HepG2 (cell line): ENCODE measurements at regions not wholly inside any gene's neighbourhood (a gene's known extent, or its start where the extent isn't known, plus 50 kb on each side); places are given as distances from the start of the nearest gene placed in this dataset.

Experiments
- ATAC-seq: fragments of 200-7000 bp; cut with Tn5 transposase; 3 replicates; pipeline ENCODE4 v1.9.1; 2020; ENCODE audit warnings: mild to moderate bottlenecking, moderate library complexity
- BruUV-seq: library from RNA; stranded (reverse); fragments of 400-500 nt; replicated peaks from 2 replicates; lab custom pipeline; 2021; lab: Mats Ljungman, UMichigan
- CTCF ChIA-PET: fragments of 300-600 bp; formaldehyde crosslinking; extraction: SDS; loops from one replicate; lab custom pipeline; 2021; ENCODE audit warnings: low total read pairs, inconsistent platforms, low intra/inter-chr PET ratio; lab: Yijun Ruan, JAX
- POLR2A ChIA-PET: fragments of 350-600 bp; sonication (Branson Sonifier 250); formaldehyde crosslinking; loops from one replicate; lab custom pipeline; 2020; ENCODE audit warnings: antibody characterized with exemption, inconsistent platforms; lab: Yijun Ruan, JAX
- DNase-seq: peaks from one replicate; pipeline ENCODE4 v3.0.0-alpha.2; 2015; ENCODE audit warnings: low spot score
- FAIRE-seq: peaks from 3 replicates; lab custom pipeline; 2011; peaks lifted over from hg19 to GRCh38; lab: Jason Lieb, UNC
- H2AFZ ChIP-seq: one replicate; pipeline ENCODE4 v1.6.1; 2011; ENCODE audit warnings: low read length, inconsistent platforms
- H3K27ac ChIP-seq: fragments of 300-600 bp; 3 replicates; pipeline ENCODE4 v1.8.0; 2011; ENCODE audit warnings: mixed run types, mild to moderate bottlenecking, mixed read lengths, low read length, inconsistent platforms; ENCODE audit not compliant: insufficient read depth; ENCODE audit errors: extremely low read length
- H3K27me3 ChIP-seq, 2 experiments: fragments of 200-600 bp in 1 of 2; 2 replicates in 1 of 2; 3 replicates in 1 of 2; pipeline versions ENCODE4 v1.6.0 to v1.8.0; 2011; ENCODE audit warnings: low read length in 2 of 2, mild to moderate bottlenecking in 2 of 2, moderate library complexity in 2 of 2, inconsistent platforms in 1 of 2; ENCODE audit not compliant: insufficient read depth in 2 of 2, control insufficient read depth in 1 of 2
- H3K36me3 ChIP-seq, 2 experiments: fragments of 200-600 bp in 1 of 2; replicated peaks in 1 of 2; 2 replicates in 1 of 2; 3 replicates in 1 of 2; pipeline versions ENCODE4 v1.5.1 to v1.8.0; 2011; ENCODE audit warnings: low read length in 2 of 2, inconsistent platforms in 1 of 2; ENCODE audit not compliant: insufficient read depth in 2 of 2, control insufficient read depth in 1 of 2
- H3K4me1 ChIP-seq: 2 replicates; pipeline ENCODE4 v1.5.1; 2012; ENCODE audit warnings: low read length, inconsistent platforms; ENCODE audit not compliant: insufficient read depth
- H3K4me2 ChIP-seq: 2 replicates; pipeline ENCODE4 v1.6.0; 2011; ENCODE audit warnings: low read depth, low read length, inconsistent platforms
- H3K4me3 ChIP-seq, 3 experiments: fragments of 200-600 bp in 1 of 3; sonication (generic), shearing (Covaris generic) in 1 of 3; replicated peaks in 1 of 3; 2 replicates each; pipeline ENCODE4 v1.5.1; 2011 to 2016; ENCODE audit warnings: low read length in 3 of 3, inconsistent platforms in 2 of 3, low read depth in 2 of 3, mild to moderate bottlenecking in 2 of 3, control low read depth in 1 of 3, mixed read lengths in 1 of 3; ENCODE audit not compliant: insufficient read depth in 1 of 3
- H3K79me2 ChIP-seq: one replicate; pipeline ENCODE4 v1.6.1; 2011; ENCODE audit warnings: low read length, inconsistent platforms; ENCODE audit not compliant: insufficient read depth
- H3K9ac ChIP-seq: 2 replicates; pipeline ENCODE4 v1.6.0; 2011; ENCODE audit warnings: mild to moderate bottlenecking, low read depth, low read length, inconsistent platforms; ENCODE audit not compliant: insufficient read depth
- H3K9me3 ChIP-seq: 2 replicates; pipeline ENCODE4 v1.5.1; 2012; ENCODE audit warnings: mild to moderate bottlenecking, low read length
- H4K20me1 ChIP-seq: 2 replicates; pipeline ENCODE4 v1.6.0; 2011; ENCODE audit warnings: inconsistent platforms, mild to moderate bottlenecking, low read length, moderate library complexity; ENCODE audit not compliant: insufficient read depth
- CBX1 ChIP-seq: IDR thresholded peaks from one replicate; pipeline ENCODE4 v1.6.1; 2016; ENCODE audit warnings: antibody characterized with exemption, low read depth
- PHF8 ChIP-seq: sonication (generic); formaldehyde crosslinking; IDR thresholded peaks from 2 replicates; pipeline ENCODE4 v1.5.0; 2020; ENCODE audit warnings: missing genetic modification reagents
- SAP130 ChIP-seq: IDR thresholded peaks from 2 replicates; pipeline ENCODE4 v1.6.1; 2016; ENCODE audit warnings: low read depth
- ZFP36L2 ChIP-seq: sonication (generic); formaldehyde crosslinking; IDR thresholded peaks from 2 replicates; pipeline ENCODE4 v1.4.0; 2020; ENCODE audit warnings: missing genetic modification reagents
- ZNF670 ChIP-seq: sonication (generic); formaldehyde crosslinking; IDR thresholded peaks from 2 replicates; pipeline ENCODE4 v1.8.0; 2022; ENCODE audit warnings: mild to moderate bottlenecking, missing genetic modification reagents, borderline replicate concordance
- in situ Hi-C: cut with HindIII; loops from 2 replicates; pipeline ENCODE4 v1.10.0; 2017; ENCODE audit warnings: low pct_unique_long_range_greater_than_20kb; ENCODE audit not compliant: extremely low pct_ligation_motif_present
- intact Hi-C: fragments of 100-400 bp; cut with micrococcal nuclease; formaldehyde crosslinking; loops from one replicate; pipeline ENCODE4 v1.10.0; 2022; ENCODE audit not compliant: unreplicated experiment
- TF ChIP-seq, protein P1 (sequence below): sonication (generic); formaldehyde crosslinking; IDR thresholded peaks from 2 replicates; pipeline ENCODE4 v1.8.0; 2022; ENCODE audit warnings: missing genetic modification reagents, low read depth, mild to moderate bottlenecking, borderline replicate concordance
- TF ChIP-seq, protein P2 (sequence below): sonication (generic); formaldehyde crosslinking; IDR thresholded peaks from 2 replicates; pipeline ENCODE4 v1.5.0; 2020; ENCODE audit warnings: missing genetic modification reagents
- TF ChIP-seq, protein P3 (sequence below): sonication (generic); formaldehyde crosslinking; IDR thresholded peaks from 2 replicates; pipeline ENCODE4 v1.4.0; 2020; ENCODE audit warnings: missing genetic modification reagents, borderline replicate concordance

DNA sequence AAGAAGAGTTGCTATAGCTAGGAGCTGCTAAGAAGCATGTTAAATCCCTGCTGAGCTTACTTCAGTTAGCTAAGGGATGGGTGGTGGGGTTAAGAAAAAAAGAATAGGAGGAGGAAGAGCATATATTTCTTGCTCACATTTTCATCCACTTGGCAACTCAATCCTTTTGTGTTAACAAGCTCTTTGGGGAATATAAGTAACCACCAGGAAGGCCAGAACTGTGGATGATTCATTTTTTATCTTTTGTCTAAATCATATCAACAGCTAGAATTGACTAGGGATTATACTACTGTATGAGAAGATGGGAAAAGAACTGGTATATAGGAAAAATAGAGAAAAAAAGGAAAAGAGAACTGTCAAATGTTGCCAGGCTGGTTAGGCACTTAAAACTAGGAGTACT is 555.3 kb upstream of the ARRDC3 start:
- Histone ChIP-seq H3K27ac (no peak overlapping the region), H3K27me3 (no peaks in the 10 kb centered on the region; a peak in 1 of 5 replicates), H2AFZ (no peak overlapping the region), H3K4me2 (no peak overlapping the region), H3K9me3 (no peaks in the 10 kb centered on the region), H3K4me1 (no peaks in the 10 kb centered on the region), H3K4me3 (no peak overlapping the region), H4K20me1 (no peaks in the 10 kb centered on the region), H3K36me3 (no peaks in the 10 kb centered on the region), H3K9ac (no peak overlapping the region), H3K79me2 (no peaks in the 10 kb centered on the region)
- TF ChIP-seq ZFP36L2 (CRISPR knock-in tag): no peak
- no peak for TF ChIP-seq ZNF670 (CRISPR knock-in tag)
- TF ChIP-seq, protein P1, sequence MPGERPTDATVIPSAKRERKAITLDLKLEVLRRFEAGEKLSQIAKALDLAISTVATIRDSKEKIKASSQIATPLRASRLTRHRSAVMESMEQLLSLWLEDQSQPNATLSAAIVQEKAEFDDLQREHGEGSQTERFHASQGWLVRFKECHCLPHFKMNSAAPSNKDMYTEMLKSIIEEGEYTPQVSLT: no peak
- TF ChIP-seq PHF8 (CRISPR knock-in tag): no peak
- TF ChIP-seq CBX1: no peak
- no peak for TF ChIP-seq SAP130 (CRISPR knock-in tag)
- TF ChIP-seq, protein P2, sequence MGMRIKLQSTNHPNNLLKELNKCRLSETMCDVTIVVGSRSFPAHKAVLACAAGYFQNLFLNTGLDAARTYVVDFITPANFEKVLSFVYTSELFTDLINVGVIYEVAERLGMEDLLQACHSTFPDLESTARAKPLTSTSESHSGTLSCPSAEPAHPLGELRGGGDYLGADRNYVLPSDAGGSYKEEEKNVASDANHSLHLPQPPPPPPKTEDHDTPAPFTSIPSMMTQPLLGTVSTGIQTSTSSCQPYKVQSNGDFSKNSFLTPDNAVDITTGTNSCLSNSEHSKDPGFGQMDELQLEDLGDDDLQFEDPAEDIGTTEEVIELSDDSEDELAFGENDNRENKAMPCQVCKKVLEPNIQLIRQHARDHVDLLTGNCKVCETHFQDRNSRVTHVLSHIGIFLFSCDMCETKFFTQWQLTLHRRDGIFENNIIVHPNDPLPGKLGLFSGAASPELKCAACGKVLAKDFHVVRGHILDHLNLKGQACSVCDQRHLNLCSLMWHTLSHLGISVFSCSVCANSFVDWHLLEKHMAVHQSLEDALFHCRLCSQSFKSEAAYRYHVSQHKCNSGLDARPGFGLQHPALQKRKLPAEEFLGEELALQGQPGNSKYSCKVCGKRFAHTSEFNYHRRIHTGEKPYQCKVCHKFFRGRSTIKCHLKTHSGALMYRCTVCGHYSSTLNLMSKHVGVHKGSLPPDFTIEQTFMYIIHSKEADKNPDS (CRISPR knock-in tag): no peak
- FAIRE-seq: no peak
- no peak for DNase-seq
- ATAC-seq: no peak
- BruUV-seq: no TSS peak
- intact Hi-C loops: no loop called here
- ChIA-PET CTCF (no interaction called here), POLR2A (no interaction called here)
- in situ Hi-C loops: no loop called here

DNA sequence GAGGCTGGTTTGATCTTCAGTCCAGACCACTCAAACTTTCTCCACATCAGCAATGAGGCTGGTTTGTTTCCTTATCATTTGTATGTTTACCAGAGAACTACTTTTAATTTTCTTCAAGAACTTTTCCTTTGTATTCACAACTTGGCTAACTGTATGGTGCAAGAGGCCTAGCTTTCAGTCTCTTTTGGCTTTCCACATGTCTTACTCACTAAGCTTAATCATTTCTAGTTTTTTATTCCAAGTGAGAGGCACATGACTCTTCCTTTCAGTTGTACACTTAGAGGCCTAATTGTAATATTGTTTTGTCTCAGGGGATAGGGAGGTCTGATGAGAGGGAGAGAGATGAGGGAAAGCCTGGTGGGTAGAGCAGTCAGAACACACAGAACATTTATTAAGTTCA is 554.0 kb upstream of the ARRDC3 start:
- Histone ChIP-seq H3K27me3 (no peaks in the 10 kb centered on the region; a peak in 1 of 5 replicates), H3K36me3 (no peaks in the 10 kb centered on the region), H3K27ac (no peak overlapping the region), H3K9me3 (no peaks in the 10 kb centered on the region), H4K20me1 (no peaks in the 10 kb centered on the region), H3K4me2 (no peak overlapping the region), H3K9ac (no peak overlapping the region), H2AFZ (no peak overlapping the region), H3K79me2 (no peaks in the 10 kb centered on the region), H3K4me3 (no peak overlapping the region), H3K4me1 (no peaks in the 10 kb centered on the region)
- ATAC-seq (no peak), FAIRE-seq (no peak), DNase-seq (no peak)
- intact Hi-C loops (no loop called here), in situ Hi-C loops (no loop called here)
- POLR2A ChIA-PET: no interaction called here
- no TSS peak for BruUV-seq
- CTCF ChIA-PET: no interaction called here
- TF ChIP-seq, protein P3, sequence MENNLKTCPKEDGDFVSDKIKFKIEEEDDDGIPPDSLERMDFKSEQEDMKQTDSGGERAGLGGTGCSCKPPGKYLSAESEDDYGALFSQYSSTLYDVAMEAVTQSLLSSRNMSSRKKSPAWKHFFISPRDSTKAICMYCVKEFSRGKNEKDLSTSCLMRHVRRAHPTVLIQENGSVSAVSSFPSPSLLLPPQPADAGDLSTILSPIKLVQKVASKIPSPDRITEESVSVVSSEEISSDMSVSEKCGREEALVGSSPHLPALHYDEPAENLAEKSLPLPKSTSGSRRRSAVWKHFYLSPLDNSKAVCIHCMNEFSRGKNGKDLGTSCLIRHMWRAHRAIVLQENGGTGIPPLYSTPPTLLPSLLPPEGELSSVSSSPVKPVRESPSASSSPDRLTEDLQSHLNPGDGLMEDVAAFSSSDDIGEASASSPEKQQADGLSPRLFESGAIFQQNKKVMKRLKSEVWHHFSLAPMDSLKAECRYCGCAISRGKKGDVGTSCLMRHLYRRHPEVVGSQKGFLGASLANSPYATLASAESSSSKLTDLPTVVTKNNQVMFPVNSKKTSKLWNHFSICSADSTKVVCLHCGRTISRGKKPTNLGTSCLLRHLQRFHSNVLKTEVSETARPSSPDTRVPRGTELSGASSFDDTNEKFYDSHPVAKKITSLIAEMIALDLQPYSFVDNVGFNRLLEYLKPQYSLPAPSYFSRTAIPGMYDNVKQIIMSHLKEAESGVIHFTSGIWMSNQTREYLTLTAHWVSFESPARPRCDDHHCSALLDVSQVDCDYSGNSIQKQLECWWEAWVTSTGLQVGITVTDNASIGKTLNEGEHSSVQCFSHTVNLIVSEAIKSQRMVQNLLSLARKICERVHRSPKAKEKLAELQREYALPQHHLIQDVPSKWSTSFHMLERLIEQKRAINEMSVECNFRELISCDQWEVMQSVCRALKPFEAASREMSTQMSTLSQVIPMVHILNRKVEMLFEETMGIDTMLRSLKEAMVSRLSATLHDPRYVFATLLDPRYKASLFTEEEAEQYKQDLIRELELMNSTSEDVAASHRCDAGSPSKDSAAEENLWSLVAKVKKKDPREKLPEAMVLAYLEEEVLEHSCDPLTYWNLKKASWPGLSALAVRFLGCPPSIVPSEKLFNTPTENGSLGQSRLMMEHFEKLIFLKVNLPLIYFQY (CRISPR knock-in tag): no peak
